IPS DF 4.7 (cell line): ENCODE measurements at regions not wholly inside any gene's neighbourhood (a gene's known extent, or its start where the extent isn't known, plus 50 kb on each side); places are given as distances from the start of the nearest gene placed in this dataset.
A peak's percentile ranks its signal among the peaks of the same experiment; 100 is the strongest.
"Not testable (repeated sequence)": the region's sequence is repeated elsewhere in the genome, so short reads cannot be mapped to it uniquely, and the experiment has no call there.

Experiments used
- DNase-seq: peaks from one replicate; pipeline ENCODE4 v3.0.0-alpha.2; 2013; ENCODE audit warnings: low spot score; ENCODE audit errors: extremely low read depth

DNA sequence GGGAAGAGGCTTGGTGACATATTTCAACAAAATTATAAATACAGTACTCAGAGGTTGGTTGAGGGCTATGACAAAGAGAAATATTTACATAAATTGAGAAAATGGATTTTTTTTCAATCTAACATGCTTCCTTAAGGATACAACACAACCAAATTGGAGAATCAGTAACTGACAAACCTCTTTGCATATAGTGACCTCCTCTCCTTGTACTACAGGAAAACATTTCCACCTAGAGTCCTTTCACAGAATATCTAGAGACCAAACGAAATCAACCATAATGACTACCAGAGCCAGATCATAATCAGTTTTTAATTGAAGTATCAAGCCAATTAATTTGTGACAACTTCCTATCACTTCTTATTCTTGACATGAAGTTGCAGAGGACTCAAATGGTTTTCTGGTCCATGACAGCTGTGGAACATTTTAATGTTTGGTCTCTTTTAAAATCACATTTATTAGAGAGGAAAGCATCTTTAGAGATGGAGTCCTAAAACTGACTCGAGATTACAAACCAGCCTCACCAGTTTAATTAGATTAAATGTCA lies 1636.5 kb upstream of the C9orf72 start:
- DNase-seq, result no peak

DNA sequence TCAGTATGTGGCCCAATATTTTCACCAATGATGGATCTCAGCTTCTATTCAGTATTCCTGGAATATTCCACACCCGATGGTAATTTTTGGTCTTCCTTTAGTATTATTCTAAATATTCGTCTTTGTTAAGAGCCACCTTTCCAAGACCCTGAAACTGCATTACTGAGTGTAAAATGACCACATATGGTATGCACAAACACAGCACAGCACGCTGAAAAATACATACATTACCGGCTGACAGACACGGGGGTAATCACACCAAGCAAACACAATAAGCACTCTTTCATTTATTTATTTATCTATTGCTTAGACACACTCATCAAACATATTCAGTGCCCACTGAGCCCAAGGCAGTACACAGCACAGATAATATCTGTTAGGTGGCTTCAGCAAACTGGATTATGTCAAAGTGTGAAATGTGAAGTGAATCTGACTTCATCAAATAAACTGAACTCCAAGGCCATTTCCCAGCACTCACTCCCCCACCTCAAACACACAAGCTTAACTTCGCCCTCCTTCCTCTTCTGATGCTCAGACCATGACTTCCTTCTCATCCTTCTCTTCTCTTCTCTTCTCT lies 1637.8 kb upstream of the C9orf72 start:
- no peak for DNase-seq

- DNase-seq, result no peak
Measured at GRCh38 chr9:29211580-29212396, 1638.5 kb upstream of the C9orf72 start.

DNA sequence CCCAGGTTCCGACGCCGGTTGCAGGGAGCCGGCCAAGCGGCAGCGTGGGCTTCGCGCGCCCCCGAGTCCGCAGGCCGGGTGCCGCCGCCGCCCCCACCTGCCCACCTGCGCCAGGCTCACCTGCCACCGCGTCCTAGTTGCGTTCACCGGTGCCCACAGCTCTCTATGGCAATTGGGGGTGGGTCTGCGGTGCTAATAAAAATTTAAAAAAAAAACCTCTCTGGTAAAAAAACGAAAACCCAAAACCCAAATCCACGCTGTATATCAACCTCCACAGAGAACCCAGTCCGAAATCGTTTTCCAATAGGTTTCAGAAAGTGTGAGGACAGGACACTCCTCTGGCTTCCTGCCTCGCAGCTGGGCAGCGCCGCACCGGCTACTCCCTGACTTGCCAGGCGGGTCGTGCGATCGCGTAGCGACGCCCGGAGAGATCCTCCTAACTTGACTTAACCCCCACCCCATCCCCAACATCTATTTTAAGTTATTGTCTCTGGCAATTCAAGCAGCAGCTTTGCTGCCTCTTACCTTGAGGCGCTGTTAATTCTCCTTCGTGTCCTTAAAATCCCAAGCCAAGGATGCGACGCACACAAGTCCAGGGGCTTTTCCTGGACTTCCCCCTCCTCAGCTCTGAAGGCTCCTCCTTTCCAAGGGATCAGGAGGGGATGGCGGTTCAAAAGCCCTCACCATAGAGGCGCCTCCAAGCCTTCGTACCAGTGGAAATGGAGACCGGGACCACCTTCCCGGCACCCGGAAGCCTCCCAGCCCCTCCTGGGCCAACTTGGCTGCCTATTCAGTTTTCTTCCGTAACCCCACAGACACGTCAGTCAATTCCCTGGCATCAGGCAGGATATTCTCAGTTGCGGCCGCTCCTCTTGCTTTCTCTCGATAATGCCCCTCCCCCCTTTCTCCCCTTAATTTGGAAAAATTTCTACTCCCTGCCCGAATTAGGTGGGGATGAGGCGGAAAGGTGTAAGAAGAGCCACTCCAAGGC lies 1639.4 kb upstream of the C9orf72 start:
- no peak for DNase-seq

- no peak for DNase-seq
Measured at GRCh38 chr9:29213417-29214153, 1640.3 kb upstream of the C9orf72 start, which contains the start of gene LINGO2. TSS of gene LINGO2 (minus strand) at chr9:29213601.

DNA sequence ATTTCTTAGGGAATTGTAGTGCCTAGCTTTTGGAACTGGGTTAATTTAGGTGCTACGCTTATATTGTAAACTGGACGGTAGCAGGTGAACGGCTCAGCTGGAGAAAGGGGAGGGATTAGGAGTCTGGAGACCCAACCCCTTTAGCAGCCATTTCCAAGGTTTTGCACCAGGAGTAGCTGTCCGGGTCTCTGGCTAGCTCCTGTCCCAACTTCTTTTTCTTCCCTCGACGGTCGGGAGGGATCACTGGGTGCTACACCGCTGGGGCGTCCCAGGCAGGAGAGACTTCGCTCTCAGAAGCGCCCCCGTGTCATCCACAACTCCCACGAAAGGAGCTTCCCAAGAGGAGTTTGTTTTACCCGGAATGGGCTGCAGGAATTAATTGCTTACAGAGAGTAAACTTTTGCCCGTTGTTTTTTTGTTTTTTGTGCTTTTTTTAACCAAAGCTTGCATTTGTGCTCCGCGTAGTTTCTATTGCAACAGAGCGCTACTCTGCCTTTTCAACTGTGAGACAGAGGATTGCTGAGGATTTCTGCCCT lies 1640.9 kb upstream of the C9orf72 start:
- no peak for DNase-seq

DNA sequence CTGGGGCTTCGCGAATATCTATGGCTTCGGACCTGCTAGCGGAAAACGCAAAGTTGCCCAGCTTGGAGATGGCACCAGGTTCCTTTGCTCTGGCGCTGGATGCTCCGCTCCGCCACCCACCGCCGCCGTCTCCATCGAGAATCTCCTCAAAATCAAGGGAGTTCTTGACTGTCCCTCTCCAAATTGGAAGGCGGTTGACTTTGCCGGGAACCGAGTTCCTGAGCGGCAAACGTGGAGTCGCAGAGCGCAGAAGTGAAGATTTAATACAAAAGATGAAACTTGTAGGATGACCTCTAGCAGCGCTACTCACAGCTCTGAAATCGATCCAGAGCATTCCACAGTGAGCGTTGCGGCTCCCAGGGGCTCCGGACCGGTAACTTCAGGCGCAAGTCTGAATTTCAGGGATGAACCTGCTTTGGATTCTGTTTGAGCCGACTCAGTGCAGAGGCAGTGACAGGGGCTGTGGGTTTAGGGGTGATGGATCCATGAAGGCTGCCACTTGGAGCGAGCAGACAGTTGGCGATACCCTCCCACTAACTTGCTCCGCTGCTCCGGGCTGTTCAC lies 1641.5 kb upstream of the C9orf72 start:
- no peak for DNase-seq

GRCh38 chr9:29217966-29218365 lies 1644.7 kb upstream of the C9orf72 start:
- no peak for DNase-seq

GRCh38 chr9:29220596-29221251 lies 1647.4 kb upstream of the C9orf72 start:
- no peak for DNase-seq

GRCh38 chr9:29228558-29228957 lies 1655.3 kb upstream of the C9orf72 start:
- DNase-seq, result no peak

- DNase-seq, result no peak
Measured at GRCh38 chr9:29230931-29231330, 1657.7 kb upstream of the C9orf72 start.

DNA sequence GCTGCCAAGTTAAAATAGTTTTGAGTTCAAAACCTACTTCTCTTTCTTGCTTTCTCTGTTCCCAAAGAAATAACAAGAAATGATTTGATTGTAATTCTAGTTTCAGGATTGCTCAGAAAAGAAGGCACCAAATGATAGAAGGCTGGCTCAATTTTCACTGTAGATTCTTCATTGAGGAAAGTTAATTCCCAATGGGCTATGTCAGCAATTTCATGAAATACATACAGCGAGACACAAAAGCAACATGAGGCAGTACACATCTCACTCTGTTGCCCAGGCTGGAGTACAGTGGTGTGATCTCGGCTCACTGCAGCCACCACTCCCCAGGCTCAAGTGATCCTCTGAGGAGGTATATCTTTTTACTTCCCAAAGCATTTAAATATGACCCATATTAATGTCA lies 1659.9 kb upstream of the C9orf72 start:
- DNase-seq, result no peak

DNA sequence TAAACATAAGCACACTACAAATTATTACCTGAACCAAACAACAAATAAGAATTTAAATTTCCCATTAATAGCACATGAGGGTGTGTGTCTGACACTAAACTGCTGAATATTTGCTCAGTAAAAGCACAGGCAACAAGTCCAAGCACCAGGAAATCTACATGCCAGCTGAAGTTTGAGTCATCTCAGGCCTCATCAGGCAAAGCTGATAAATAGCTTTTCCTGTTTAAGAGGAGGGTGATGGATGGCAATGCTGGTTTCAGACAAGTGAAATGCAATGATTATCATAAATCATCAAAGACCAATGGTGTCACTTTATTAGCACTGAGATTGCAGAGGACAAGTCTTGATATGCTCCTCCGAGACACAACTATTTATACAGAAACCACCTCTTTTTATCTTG lies 1668.0 kb upstream of the C9orf72 start:
- no peak for DNase-seq

GRCh38 chr9:29245351-29245750 lies 1672.1 kb upstream of the C9orf72 start:
- DNase-seq, result no peak

DNA sequence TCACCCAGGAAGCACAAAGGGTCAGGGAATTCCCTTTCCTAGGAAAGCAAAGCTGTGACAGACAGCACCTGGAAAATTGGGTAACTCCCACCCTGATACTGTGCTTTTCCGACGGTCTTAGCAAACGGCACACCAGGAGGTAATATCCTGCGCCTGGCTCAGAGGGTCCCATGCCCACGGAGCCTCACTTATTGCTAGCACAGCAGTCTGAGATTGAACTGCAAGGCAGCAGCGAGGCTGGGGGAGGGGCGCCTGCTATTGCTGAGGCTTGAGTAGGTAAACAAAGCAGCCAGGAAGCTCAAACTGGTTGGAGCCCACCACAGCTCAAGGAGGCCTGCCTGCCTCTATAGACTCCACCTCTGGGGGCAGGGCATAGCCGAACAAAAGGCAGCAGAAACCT lies 1697.1 kb upstream of the C9orf72 start:
- not testable (repeated sequence) for DNase-seq

- DNase-seq, result no peak
Measured at GRCh38 chr9:29282121-29282520, 1708.8 kb upstream of the C9orf72 start.

DNA sequence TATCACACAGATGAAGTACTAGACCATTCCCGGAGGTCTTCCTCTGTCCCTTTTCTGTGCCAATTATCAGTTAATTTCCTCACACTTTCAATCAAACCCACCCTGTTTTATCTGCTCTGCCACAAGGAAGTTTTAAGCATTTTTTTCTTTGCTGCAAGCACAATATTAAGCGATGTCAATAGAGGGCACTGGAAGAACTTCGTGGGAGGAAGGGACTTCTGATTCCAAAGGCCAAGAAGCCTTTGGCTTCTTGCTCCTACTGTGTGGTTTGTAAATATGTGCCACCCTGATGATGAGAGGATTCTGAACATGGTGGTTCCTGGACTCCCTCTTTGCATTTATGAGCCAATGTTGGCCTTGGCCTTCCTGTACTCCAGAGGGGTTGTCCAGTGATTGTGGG lies 1712.5 kb upstream of the C9orf72 start:
- peak; percentile 9 for DNase-seq

GRCh38 chr9:29289365-29289764 lies 1716.1 kb upstream of the C9orf72 start:
- DNase-seq, result no peak

GRCh38 chr9:29290516-29290915 lies 1717.2 kb upstream of the C9orf72 start:
- no peak for DNase-seq

DNA sequence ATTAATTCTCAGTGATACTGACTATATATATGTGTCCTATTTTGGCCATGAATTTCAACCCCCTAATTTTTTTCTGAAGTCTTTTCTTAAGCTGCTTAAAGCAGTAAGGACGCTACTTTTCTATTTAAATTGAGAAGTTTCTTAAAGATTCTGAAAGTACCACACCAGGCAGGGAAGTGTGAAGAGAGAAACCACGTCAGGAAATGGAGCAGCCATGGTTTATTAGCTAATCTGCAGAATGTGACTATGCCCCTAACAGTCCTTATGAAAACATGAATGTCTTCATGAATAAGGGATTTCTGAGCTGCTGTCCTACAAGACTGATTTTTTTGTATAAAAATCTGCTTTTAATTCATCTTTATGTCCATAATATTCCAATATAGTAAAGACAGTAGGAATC lies 1724.3 kb upstream of the C9orf72 start:
- DNase-seq, result no peak
